Activated naive CD4-positive, alpha-beta T cell treated with anti-CD3 and anti-CD28 coated beads, Interleukin-2, amount 50 U/mL, for 72 hours (primary cell): ENCODE measurements at regions not wholly inside any gene's neighbourhood (a gene's known extent, or its start where the extent isn't known, plus 50 kb on each side); places are given as distances from the start of the nearest gene placed in this dataset.
A peak's percentile ranks its signal among the peaks of the same experiment; 100 is the strongest.

ENCODE experiments used
- ATAC-seq, 2 donors: fragments of 150-1000 bp; cut with Tn5 transposase; 2 replicates each; pipeline ENCODE4 v1.10.0; 2021; ENCODE audit warnings: mild to moderate bottlenecking in 2 of 2, moderate library complexity in 2 of 2
- DNase-seq, 2 donors: peaks; one replicate each; pipeline ENCODE4 v3.0.0; 2021 to 2022; ENCODE audit warnings: low spot score in 2 of 2
- H3K27ac Mint-ChIP-seq, 2 donors: one replicate each; pipeline ENCODE4 v1.8.0; 2022; ENCODE audit warnings: mild to moderate bottlenecking in 2 of 2, mixed read lengths in 2 of 2
- H3K36me3 Mint-ChIP-seq, 2 donors: one replicate each; pipeline ENCODE4 v1.8.0; 2022; ENCODE audit warnings: mixed read lengths in 2 of 2
- H3K9me3 Mint-ChIP-seq, 2 donors: one replicate each; pipeline ENCODE4 v1.8.0; 2022; ENCODE audit warnings: mixed read lengths in 2 of 2

GRCh38 chr11:28730889-28731288 is 622.7 kb downstream of the METTL15 start:
- no peak for ATAC-seq
- H3K27ac Mint-ChIP-seq, result no peak overlapping the region

GRCh38 chr11:28730336-28730735 is 622.1 kb downstream of the METTL15 start:
- H3K9me3 Mint-ChIP-seq, result peaks cover 11 to 25% of the 10 kb centered on the region in 2 donors
- ATAC-seq (no peak), DNase-seq (no peak)
- H3K27ac Mint-ChIP-seq, result no peak overlapping the region
- H3K36me3 Mint-ChIP-seq, result no peaks in the 10 kb centered on the region

More at GRCh38 chr11:28730889-28731288, 622.7 kb downstream of the METTL15 start:
- Mint-ChIP-seq H3K9me3 (peaks cover 11 to 25% of the 10 kb centered on the region in 2 donors), H3K36me3 (no peaks in the 10 kb centered on the region)
- DNase-seq, result no peak

- H3K27ac Mint-ChIP-seq, result no peak overlapping the region
- ATAC-seq (no peak), DNase-seq (no peak)
- peaks cover 11 to 22% of the 10 kb centered on the region in 2 donors for H3K9me3 Mint-ChIP-seq
- H3K36me3 Mint-ChIP-seq, result no peaks in the 10 kb centered on the region
Observed at GRCh38 chr11:28729339-28729738, 621.2 kb downstream of the METTL15 start.

- DNase-seq (no peak), ATAC-seq (no peak)
- Mint-ChIP-seq H3K27ac (peak overlapping the region in 1 of 2 donors; percentile 13), H3K36me3 (no peaks in the 10 kb centered on the region), H3K9me3 (peaks cover 11 to 18% of the 10 kb centered on the region in 2 donors)
Observed at GRCh38 chr11:28728666-28729065, 620.5 kb downstream of the METTL15 start.

- H3K27ac Mint-ChIP-seq, result no peak overlapping the region
- no peak for DNase-seq
- no peaks in the 10 kb centered on the region for H3K36me3 Mint-ChIP-seq
- ATAC-seq, result no peak
- H3K9me3 Mint-ChIP-seq, result peaks cover 7% of the 10 kb centered on the region in 2 donors
Observed at GRCh38 chr11:28727254-28727653, 619.1 kb downstream of the METTL15 start.

- ATAC-seq (no peak), DNase-seq (no peak)
- Mint-ChIP-seq H3K36me3 (no peaks in the 10 kb centered on the region), H3K9me3 (peaks cover 7% of the 10 kb centered on the region in 2 donors), H3K27ac (no peak overlapping the region)
Observed at GRCh38 chr11:28726432-28726831, 618.2 kb downstream of the METTL15 start.

GRCh38 chr11:28715726-28716125 is 607.5 kb downstream of the METTL15 start:
- no peak for ATAC-seq

GRCh38 chr11:28713850-28714249 is 605.7 kb downstream of the METTL15 start:
- ATAC-seq, result no peak
- Mint-ChIP-seq H3K9me3 (peaks cover 6 to 17% of the 10 kb centered on the region in 2 donors), H3K36me3 (no peaks in the 10 kb centered on the region), H3K27ac (no peak overlapping the region)
- no peak for DNase-seq

More at GRCh38 chr11:28715726-28716125, 607.5 kb downstream of the METTL15 start:
- Mint-ChIP-seq H3K9me3 (peaks cover under 1 to 11% of the 10 kb centered on the region in 2 donors), H3K36me3 (no peaks in the 10 kb centered on the region), H3K27ac (no peak overlapping the region)
- DNase-seq, result no peak

GRCh38 chr11:28708075-28708474 is 599.9 kb downstream of the METTL15 start:
- peaks cover 16 to 22% of the 10 kb centered on the region in 2 donors for H3K9me3 Mint-ChIP-seq
- ATAC-seq (no peak), DNase-seq (no peak)
- no peaks in the 10 kb centered on the region for H3K36me3 Mint-ChIP-seq
- no peak overlapping the region for H3K27ac Mint-ChIP-seq

GRCh38 chr11:28704801-28705200 is 596.6 kb downstream of the METTL15 start:
- Mint-ChIP-seq H3K36me3 (no peaks in the 10 kb centered on the region), H3K9me3 (peaks cover 9 to 20% of the 10 kb centered on the region in 2 donors), H3K27ac (no peak overlapping the region)
- DNase-seq (no peak), ATAC-seq (no peak)

GRCh38 chr11:28703371-28703770 is 595.2 kb downstream of the METTL15 start:
- peaks cover 11 to 20% of the 10 kb centered on the region in 2 donors for H3K9me3 Mint-ChIP-seq

GRCh38 chr11:28702871-28703270 is 594.7 kb downstream of the METTL15 start:
- H3K27ac Mint-ChIP-seq, result no peak overlapping the region
- ATAC-seq (no peak), DNase-seq (no peak)
- no peaks in the 10 kb centered on the region for H3K36me3 Mint-ChIP-seq
- peaks cover 14 to 20% of the 10 kb centered on the region in 2 donors for H3K9me3 Mint-ChIP-seq

More at GRCh38 chr11:28703371-28703770, 595.2 kb downstream of the METTL15 start:
- no peak for ATAC-seq
- DNase-seq, result no peak
- Mint-ChIP-seq H3K36me3 (no peaks in the 10 kb centered on the region), H3K27ac (no peak overlapping the region)

- DNase-seq (no peak), ATAC-seq (no peak)
- Mint-ChIP-seq H3K9me3 (peaks cover 19 to 20% of the 10 kb centered on the region in 2 donors), H3K27ac (no peak overlapping the region), H3K36me3 (no peaks in the 10 kb centered on the region)
Observed at GRCh38 chr11:28702450-28702790, 594.2 kb downstream of the METTL15 start.

- Mint-ChIP-seq H3K27ac (no peak overlapping the region), H3K36me3 (no peaks in the 10 kb centered on the region), H3K9me3 (peaks cover 20% of the 10 kb centered on the region in 2 donors)
- no peak for DNase-seq
- ATAC-seq, result no peak
Observed at GRCh38 chr11:28701760-28702449, 593.7 kb downstream of the METTL15 start.

- ATAC-seq, result no peak
- Mint-ChIP-seq H3K27ac (no peak overlapping the region), H3K36me3 (no peaks in the 10 kb centered on the region), H3K9me3 (peaks cover 14 to 15% of the 10 kb centered on the region in 2 donors)
- no peak for DNase-seq
Observed at GRCh38 chr11:28699701-28700100, 591.5 kb downstream of the METTL15 start.

GRCh38 chr11:28697920-28698827 is 590.0 kb downstream of the METTL15 start:
- Mint-ChIP-seq H3K27ac (no peak overlapping the region), H3K9me3 (peaks cover 3 to 15% of the 10 kb centered on the region in 2 donors), H3K36me3 (no peaks in the 10 kb centered on the region)
- ATAC-seq (no peak), DNase-seq (peak in 1 of 2 donors; percentile 28)

GRCh38 chr11:28696591-28696990 is 588.4 kb downstream of the METTL15 start:
- Mint-ChIP-seq H3K36me3 (no peaks in the 10 kb centered on the region), H3K9me3 (peaks cover 3 to 15% of the 10 kb centered on the region in 2 donors), H3K27ac (no peak overlapping the region)
- ATAC-seq (no peak), DNase-seq (no peak)
